HepG2 (cell line): ENCODE measurements at regions not wholly inside any gene's neighbourhood (a gene's known extent, or its start where the extent isn't known, plus 50 kb on each side); places are given as distances from the start of the nearest gene placed in this dataset.

Source experiments
- ASH2L ChIP-seq: fragments of 300-600, 200-600 bp; sonication (generic); IDR thresholded peaks from 2 replicates; pipeline ENCODE4 v1.7.0; 2017; ENCODE audit warnings: low read depth, mild to moderate bottlenecking, moderate library complexity, mixed read lengths, low read length; ENCODE audit not compliant: insufficient read length
- DNMT1 ChIP-seq: sonication (generic); formaldehyde crosslinking; IDR thresholded peaks from 2 replicates; pipeline ENCODE4 v1.5.1; 2020; ENCODE audit warnings: mild to moderate bottlenecking, missing genetic modification reagents
- FOXK2 ChIP-seq: fragments of 450-650 bp; IDR thresholded peaks from 2 replicates; pipeline ENCODE4 v1.6.1; 2016
- JUND ChIP-seq: sonication (generic); formaldehyde crosslinking; IDR thresholded peaks from 2 replicates; pipeline ENCODE4 v1.8.0; 2022; ENCODE audit warnings: mild to moderate bottlenecking, missing genetic modification reagents
- KDM5A ChIP-seq: fragments of 200-600 bp; sonication (generic); IDR thresholded peaks from 2 replicates; pipeline ENCODE4 v1.7.0; 2018; ENCODE audit warnings: antibody characterized with exemption, mild to moderate bottlenecking, low read length, borderline replicate concordance
- KLF13 ChIP-seq: sonication (generic); formaldehyde crosslinking; IDR thresholded peaks from 2 replicates; pipeline ENCODE4 v1.4.0; 2020; ENCODE audit warnings: mild to moderate bottlenecking, missing genetic modification reagents
- MATR3 ChIP-seq: sonication (generic); formaldehyde crosslinking; IDR thresholded peaks from 2 replicates; pipeline ENCODE4 v1.4.0; 2020; ENCODE audit warnings: missing genetic modification reagents
- MYC ChIP-seq: sonication (generic); formaldehyde crosslinking; IDR thresholded peaks from 2 replicates; pipeline ENCODE4 v1.9.0; 2021; ENCODE audit warnings: missing genetic modification reagents, borderline replicate concordance
- NFKBIZ ChIP-seq: IDR thresholded peaks from 2 replicates; pipeline ENCODE4 v1.6.1; 2018; ENCODE audit warnings: missing genetic modification reagents, missing compliant biosample characterization
- PCBP1 ChIP-seq: fragments of 200-400 bp; formaldehyde crosslinking; IDR thresholded peaks from 2 replicates; pipeline ENCODE4 v1.6.1; 2017; ENCODE audit warnings: mild to moderate bottlenecking, low read depth, low read length, borderline replicate concordance
- ZNF230 ChIP-seq: sonication (generic); formaldehyde crosslinking; IDR thresholded peaks from 2 replicates; pipeline ENCODE4 v1.4.0; 2020; ENCODE audit warnings: mild to moderate bottlenecking, missing genetic modification reagents
- ZNF292 ChIP-seq: sonication (generic); formaldehyde crosslinking; IDR thresholded peaks from 2 replicates; pipeline ENCODE4 v1.8.1; 2022; ENCODE audit warnings: mild to moderate bottlenecking, low read depth, missing genetic modification reagents, borderline replicate concordance
- ZNF3 ChIP-seq: IDR thresholded peaks from 2 replicates; pipeline ENCODE4 v1.7.0; 2017; ENCODE audit warnings: inconsistent platforms
- ZNF430 ChIP-seq: sonication (generic); formaldehyde crosslinking; IDR thresholded peaks from 2 replicates; pipeline ENCODE4 v1.9.0; 2021; ENCODE audit warnings: mild to moderate bottlenecking, missing genetic modification reagents
- ZNF543 ChIP-seq: sonication (generic); formaldehyde crosslinking; IDR thresholded peaks from 2 replicates; pipeline ENCODE4 v1.4.0; 2020; ENCODE audit warnings: mild to moderate bottlenecking, missing genetic modification reagents
- ZNF790 ChIP-seq: sonication (generic); formaldehyde crosslinking; IDR thresholded peaks from 2 replicates; pipeline ENCODE4 v1.8.0; 2022; ENCODE audit warnings: missing genetic modification reagents, mild to moderate bottlenecking, borderline replicate concordance
- TF ChIP-seq, protein P1 (sequence below): sonication (generic); formaldehyde crosslinking; IDR thresholded peaks from 2 replicates; pipeline ENCODE4 v1.4.0; 2020; ENCODE audit warnings: mild to moderate bottlenecking, missing genetic modification reagents, borderline replicate concordance
- TF ChIP-seq, protein P2 (sequence below): sonication (generic); formaldehyde crosslinking; IDR thresholded peaks from 2 replicates; pipeline ENCODE4 v1.5.0; 2020; ENCODE audit warnings: mild to moderate bottlenecking, missing genetic modification reagents
- TF ChIP-seq, protein P3 (sequence below): sonication (generic); formaldehyde crosslinking; IDR thresholded peaks from 2 replicates; pipeline ENCODE4 v1.4.0; 2020; ENCODE audit warnings: mild to moderate bottlenecking, missing genetic modification reagents
- TF ChIP-seq, protein P4 (sequence below): sonication (generic); formaldehyde crosslinking; IDR thresholded peaks from 2 replicates; pipeline ENCODE4 v1.8.1; 2023; ENCODE audit warnings: mild to moderate bottlenecking, inconsistent platforms, moderate library complexity, missing genetic modification reagents, borderline replicate concordance

DNA sequence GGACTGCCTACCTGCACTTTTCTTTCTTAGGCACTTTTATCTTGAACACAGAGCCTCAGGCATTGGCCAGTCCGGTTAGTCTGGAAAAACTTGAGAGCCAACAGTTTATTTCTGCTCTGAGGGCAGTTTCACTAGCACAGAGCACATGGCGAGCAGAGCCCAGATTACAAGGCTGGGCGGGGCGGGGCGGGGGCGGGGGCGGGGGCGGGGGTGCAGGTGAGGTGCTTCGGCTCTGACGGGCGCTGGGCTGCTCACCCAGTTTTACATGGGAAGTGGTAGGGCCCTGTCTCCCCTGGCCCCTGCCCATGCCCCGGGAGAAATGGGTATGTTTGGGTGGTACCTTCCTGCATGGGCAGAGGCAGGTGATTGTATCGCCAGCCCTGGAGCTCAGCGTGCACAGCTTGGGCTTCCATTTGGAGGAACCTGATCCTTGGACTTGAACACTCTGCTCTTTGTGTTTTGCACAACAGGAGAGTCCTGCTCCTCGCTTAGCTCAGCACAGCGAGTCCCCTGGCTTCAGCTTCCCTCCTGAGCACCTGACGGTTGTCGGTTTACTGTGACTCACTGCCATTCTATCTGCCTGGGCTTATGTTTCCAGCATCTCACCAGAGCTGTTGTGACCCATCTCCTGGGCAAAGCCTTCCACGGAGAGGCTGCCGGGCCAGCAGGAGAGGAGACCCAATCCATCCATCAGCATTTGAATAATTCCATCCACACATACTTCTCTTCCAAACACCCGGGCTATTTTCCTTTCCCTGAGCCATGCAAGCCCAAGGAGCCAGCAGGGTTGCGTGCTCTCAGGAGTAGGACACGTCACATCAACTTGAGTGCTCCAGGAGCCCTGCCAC is 108.5 kb downstream of the ARF6 start (continued):
- TF ChIP-seq, protein P1, sequence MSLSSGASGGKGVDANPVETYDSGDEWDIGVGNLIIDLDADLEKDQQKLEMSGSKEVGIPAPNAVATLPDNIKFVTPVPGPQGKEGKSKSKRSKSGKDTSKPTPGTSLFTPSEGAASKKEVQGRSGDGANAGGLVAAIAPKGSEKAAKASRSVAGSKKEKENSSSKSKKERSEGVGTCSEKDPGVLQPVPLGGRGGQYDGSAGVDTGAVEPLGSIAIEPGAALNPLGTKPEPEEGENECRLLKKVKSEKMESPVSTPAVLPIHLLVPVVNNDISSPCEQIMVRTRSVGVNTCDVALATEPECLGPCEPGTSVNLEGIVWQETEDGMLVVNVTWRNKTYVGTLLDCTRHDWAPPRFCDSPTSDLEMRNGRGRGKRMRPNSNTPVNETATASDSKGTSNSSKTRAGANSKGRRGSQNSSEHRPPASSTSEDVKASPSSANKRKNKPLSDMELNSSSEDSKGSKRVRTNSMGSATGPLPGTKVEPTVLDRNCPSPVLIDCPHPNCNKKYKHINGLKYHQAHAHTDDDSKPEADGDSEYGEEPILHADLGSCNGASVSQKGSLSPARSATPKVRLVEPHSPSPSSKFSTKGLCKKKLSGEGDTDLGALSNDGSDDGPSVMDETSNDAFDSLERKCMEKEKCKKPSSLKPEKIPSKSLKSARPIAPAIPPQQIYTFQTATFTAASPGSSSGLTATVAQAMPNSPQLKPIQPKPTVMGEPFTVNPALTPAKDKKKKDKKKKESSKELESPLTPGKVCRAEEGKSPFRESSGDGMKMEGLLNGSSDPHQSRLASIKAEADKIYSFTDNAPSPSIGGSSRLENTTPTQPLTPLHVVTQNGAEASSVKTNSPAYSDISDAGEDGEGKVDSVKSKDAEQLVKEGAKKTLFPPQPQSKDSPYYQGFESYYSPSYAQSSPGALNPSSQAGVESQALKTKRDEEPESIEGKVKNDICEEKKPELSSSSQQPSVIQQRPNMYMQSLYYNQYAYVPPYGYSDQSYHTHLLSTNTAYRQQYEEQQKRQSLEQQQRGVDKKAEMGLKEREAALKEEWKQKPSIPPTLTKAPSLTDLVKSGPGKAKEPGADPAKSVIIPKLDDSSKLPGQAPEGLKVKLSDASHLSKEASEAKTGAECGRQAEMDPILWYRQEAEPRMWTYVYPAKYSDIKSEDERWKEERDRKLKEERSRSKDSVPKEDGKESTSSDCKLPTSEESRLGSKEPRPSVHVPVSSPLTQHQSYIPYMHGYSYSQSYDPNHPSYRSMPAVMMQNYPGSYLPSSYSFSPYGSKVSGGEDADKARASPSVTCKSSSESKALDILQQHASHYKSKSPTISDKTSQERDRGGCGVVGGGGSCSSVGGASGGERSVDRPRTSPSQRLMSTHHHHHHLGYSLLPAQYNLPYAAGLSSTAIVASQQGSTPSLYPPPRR (CRISPR knock-in tag), result no peak
- TF ChIP-seq FOXK2 (no peak), KDM5A (no peak), ASH2L (peak; percentile 15), ZNF543 (CRISPR knock-in tag) (no peak; the same call in 1 of the 2 replicates), ZNF3 (CRISPR knock-in tag) (no peak), PCBP1 (no peak), ZNF230 (0 out of 2 replicates have a peak, but pooled peaks have one; percentile 27), JUND (CRISPR knock-in tag) (no peak), ZNF790 (CRISPR knock-in tag) (no peak), ZNF292 (CRISPR knock-in tag) (peak; percentile 84; the same call in 1 of the 2 replicates), KLF13 (CRISPR knock-in tag) (no peak), NFKBIZ (CRISPR knock-in tag) (no peak), MYC (peak; percentile 85; the same call in 1 of the 2 replicates), ZNF430 (CRISPR knock-in tag) (no peak), MATR3 (CRISPR knock-in tag) (no peak), DNMT1 (CRISPR knock-in tag) (no peak)
- TF ChIP-seq, protein P2, sequence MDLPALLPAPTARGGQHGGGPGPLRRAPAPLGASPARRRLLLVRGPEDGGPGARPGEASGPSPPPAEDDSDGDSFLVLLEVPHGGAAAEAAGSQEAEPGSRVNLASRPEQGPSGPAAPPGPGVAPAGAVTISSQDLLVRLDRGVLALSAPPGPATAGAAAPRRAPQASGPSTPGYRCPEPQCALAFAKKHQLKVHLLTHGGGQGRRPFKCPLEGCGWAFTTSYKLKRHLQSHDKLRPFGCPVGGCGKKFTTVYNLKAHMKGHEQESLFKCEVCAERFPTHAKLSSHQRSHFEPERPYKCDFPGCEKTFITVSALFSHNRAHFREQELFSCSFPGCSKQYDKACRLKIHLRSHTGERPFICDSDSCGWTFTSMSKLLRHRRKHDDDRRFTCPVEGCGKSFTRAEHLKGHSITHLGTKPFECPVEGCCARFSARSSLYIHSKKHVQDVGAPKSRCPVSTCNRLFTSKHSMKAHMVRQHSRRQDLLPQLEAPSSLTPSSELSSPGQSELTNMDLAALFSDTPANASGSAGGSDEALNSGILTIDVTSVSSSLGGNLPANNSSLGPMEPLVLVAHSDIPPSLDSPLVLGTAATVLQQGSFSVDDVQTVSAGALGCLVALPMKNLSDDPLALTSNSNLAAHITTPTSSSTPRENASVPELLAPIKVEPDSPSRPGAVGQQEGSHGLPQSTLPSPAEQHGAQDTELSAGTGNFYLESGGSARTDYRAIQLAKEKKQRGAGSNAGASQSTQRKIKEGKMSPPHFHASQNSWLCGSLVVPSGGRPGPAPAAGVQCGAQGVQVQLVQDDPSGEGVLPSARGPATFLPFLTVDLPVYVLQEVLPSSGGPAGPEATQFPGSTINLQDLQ (CRISPR knock-in tag), result no peak
- TF ChIP-seq, protein P3, sequence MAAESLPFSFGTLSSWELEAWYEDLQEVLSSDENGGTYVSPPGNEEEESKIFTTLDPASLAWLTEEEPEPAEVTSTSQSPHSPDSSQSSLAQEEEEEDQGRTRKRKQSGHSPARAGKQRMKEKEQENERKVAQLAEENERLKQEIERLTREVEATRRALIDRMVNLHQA (CRISPR knock-in tag), result no peak
- TF ChIP-seq, protein P4, sequence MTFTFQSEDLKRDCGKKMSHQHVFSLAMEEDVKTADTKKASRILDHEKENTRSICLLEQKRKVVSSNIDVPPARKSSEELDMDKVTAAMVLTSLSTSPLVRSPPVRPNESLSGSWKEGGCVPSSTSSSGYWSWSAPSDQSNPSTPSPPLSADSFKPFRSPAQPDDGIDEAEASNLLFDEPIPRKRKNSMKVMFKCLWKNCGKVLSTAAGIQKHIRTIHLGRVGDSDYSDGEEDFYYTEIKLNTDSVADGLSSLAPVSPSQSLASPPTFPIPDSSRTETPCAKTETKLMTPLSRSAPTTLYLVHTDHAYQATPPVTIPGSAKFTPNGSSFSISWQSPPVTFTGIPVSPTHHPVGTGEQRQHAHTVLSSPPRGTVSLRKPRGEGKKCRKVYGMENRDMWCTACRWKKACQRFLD (CRISPR knock-in tag), result no peak
